Neural cell (in vitro differentiated cells): ENCODE measurements at regions not wholly inside any gene's neighbourhood (a gene's known extent, or its start where the extent isn't known, plus 50 kb on each side); places are given as distances from the start of the nearest gene placed in this dataset.

Experiments used
- H2AFZ ChIP-seq: fragments of 200-600, 300-800 bp; sonication (generic), shearing (Covaris generic); 2 replicates; pipeline ENCODE4 v1.6.0; 2014; ENCODE audit warnings: low read depth, mild to moderate bottlenecking, antibody characterized with exemption, low read length, moderate library complexity
- H3F3A ChIP-seq: fragments of 200-600 bp; shearing (Covaris generic); 2 replicates; pipeline ENCODE4 v1.6.1; 2016; ENCODE audit warnings: mild to moderate bottlenecking, moderate library complexity, mixed read lengths, antibody characterized with exemption, low read length; ENCODE audit not compliant: insufficient read depth, poor library complexity, severe bottlenecking
- H3K27ac ChIP-seq: fragments of 200-600, 300-800 bp; sonication (generic), shearing (Covaris generic); 2 replicates; pipeline ENCODE4 v1.5.1; 2014; ENCODE audit warnings: mild to moderate bottlenecking, low read length, moderate library complexity
- H3K27me3 ChIP-seq: fragments of 300-800, 200-600 bp; sonication (generic), shearing (Covaris generic); 2 replicates; pipeline ENCODE4 v1.6.0; 2014; ENCODE audit warnings: mild to moderate bottlenecking, low read depth, low read length, moderate library complexity; ENCODE audit not compliant: insufficient read depth
- H3K36me3 ChIP-seq: fragments of 300-800, 200-600 bp; sonication (generic), shearing (Covaris generic); 2 replicates; pipeline ENCODE4 v1.5.1; 2014; ENCODE audit warnings: mild to moderate bottlenecking, antibody characterized with exemption, low read length, moderate library complexity; ENCODE audit not compliant: insufficient read depth
- H3K4me2 ChIP-seq: fragments of 300-800, 200-600 bp; sonication (generic), shearing (Covaris generic); 2 replicates; pipeline ENCODE4 v1.6.0; 2014; ENCODE audit warnings: mild to moderate bottlenecking, low read length
- H3K4me3 ChIP-seq: fragments of 300-800, 200-600 bp; sonication (generic), shearing (Covaris generic); 2 replicates; pipeline ENCODE4 v1.5.1; 2014; ENCODE audit warnings: mild to moderate bottlenecking, low read length, moderate library complexity
- H3K79me2 ChIP-seq: fragments of 200-600 bp; shearing (Covaris generic); replicated peaks from 2 replicates; pipeline ENCODE4 v1.6.0; 2014; ENCODE audit warnings: mild to moderate bottlenecking, low read length, moderate library complexity; ENCODE audit not compliant: insufficient read depth
- H3K9ac ChIP-seq: fragments of 300-800, 200-600 bp; sonication (generic), shearing (Covaris generic); 2 replicates; pipeline ENCODE4 v1.6.1; 2016; ENCODE audit warnings: mild to moderate bottlenecking, low read length, mixed read lengths
- H3K9me2 ChIP-seq: fragments of 200-600 bp; shearing (Covaris generic); 2 replicates; pipeline ENCODE4 v1.6.1; 2016; ENCODE audit warnings: mild to moderate bottlenecking, low read length, mixed read lengths; ENCODE audit not compliant: insufficient read depth
- H3K9me3 ChIP-seq: fragments of 200-600, 300-800 bp; sonication (generic), shearing (Covaris generic); 2 replicates; pipeline ENCODE4 v1.6.1; 2016; ENCODE audit warnings: mild to moderate bottlenecking, mixed run types, low read length, moderate library complexity, mixed read lengths
- H4K20me1 ChIP-seq: fragments of 200-600 bp; shearing (Covaris generic); 2 replicates; pipeline ENCODE4 v1.6.1; 2016; ENCODE audit warnings: mild to moderate bottlenecking, mixed run types; ENCODE audit not compliant: insufficient read depth
- EZH2 ChIP-seq: fragments of 200-600, 300-800 bp; shearing (Covaris generic), sonication (generic); IDR thresholded peaks from 2 replicates; pipeline ENCODE4 v1.6.1; 2014; ENCODE audit warnings: antibody characterized with exemption, low read length, borderline replicate concordance, mild to moderate bottlenecking; ENCODE audit not compliant: insufficient read depth, poor library complexity, severe bottlenecking
- MXI1 ChIP-seq: fragments of 450-650 bp; conservative IDR thresholded peaks from 2 replicates; pipeline ENCODE4 v1.6.1; 2014; ENCODE audit warnings: antibody characterized with exemption, mild to moderate bottlenecking; ENCODE audit not compliant: poor library complexity, severe bottlenecking
- POLR2AphosphoS5 ChIP-seq: IDR thresholded peaks from 2 replicates; pipeline ENCODE4 v1.6.1; 2012
- RAD21 ChIP-seq: fragments of 450-650 bp; conservative IDR thresholded peaks from 2 replicates; pipeline ENCODE4 v1.6.1; 2014; ENCODE audit warnings: antibody characterized with exemption, mild to moderate bottlenecking, moderate library complexity
- REST ChIP-seq: IDR thresholded peaks from 2 replicates; pipeline ENCODE4 v1.6.1; 2012; ENCODE audit warnings: borderline replicate concordance
- SMC3 ChIP-seq: fragments of 450-650 bp; conservative IDR thresholded peaks from 2 replicates; pipeline ENCODE4 v1.6.1; 2014; ENCODE audit warnings: antibody characterized with exemption, mild to moderate bottlenecking, moderate library complexity; ENCODE audit not compliant: poor library complexity
- TAF1 ChIP-seq: IDR thresholded peaks from 2 replicates; pipeline ENCODE4 v1.6.1; 2012; ENCODE audit warnings: low read depth
- TF ChIP-seq, protein P1 (sequence below): fragments of 450-650 bp; IDR thresholded peaks from 2 replicates; pipeline ENCODE4 v1.5.1; 2014; ENCODE audit warnings: antibody characterized with exemption, mild to moderate bottlenecking, moderate library complexity; ENCODE audit not compliant: poor library complexity, severe bottlenecking

GRCh38 chr13:74485757-74486156 is 351.6 kb upstream of the KLF12 start:
- Histone ChIP-seq H3F3A (no peaks in the 10 kb centered on the region), H3K9me2 (no peaks in the 10 kb centered on the region)

GRCh38 chr13:74479124-74479523 is 344.9 kb upstream of the KLF12 start:
- H3K79me2 ChIP-seq: no peaks in the 10 kb centered on the region
- no peak overlapping the region for H3K9ac ChIP-seq
- no peaks in the 10 kb centered on the region for H3K27me3 ChIP-seq
- H4K20me1 ChIP-seq: no peaks in the 10 kb centered on the region
- no peaks in the 10 kb centered on the region for H3K9me3 ChIP-seq
- H2AFZ ChIP-seq: no peak overlapping the region
- no peaks in the 10 kb centered on the region for H3F3A ChIP-seq
- no peak overlapping the region for H3K4me2 ChIP-seq
- no peaks in the 10 kb centered on the region for H3K9me2 ChIP-seq
- TF ChIP-seq TAF1 (no peak), EZH2 (no peak), RAD21 (no peak), MXI1 (no peak), REST (no peak)
- TF ChIP-seq, protein P1, sequence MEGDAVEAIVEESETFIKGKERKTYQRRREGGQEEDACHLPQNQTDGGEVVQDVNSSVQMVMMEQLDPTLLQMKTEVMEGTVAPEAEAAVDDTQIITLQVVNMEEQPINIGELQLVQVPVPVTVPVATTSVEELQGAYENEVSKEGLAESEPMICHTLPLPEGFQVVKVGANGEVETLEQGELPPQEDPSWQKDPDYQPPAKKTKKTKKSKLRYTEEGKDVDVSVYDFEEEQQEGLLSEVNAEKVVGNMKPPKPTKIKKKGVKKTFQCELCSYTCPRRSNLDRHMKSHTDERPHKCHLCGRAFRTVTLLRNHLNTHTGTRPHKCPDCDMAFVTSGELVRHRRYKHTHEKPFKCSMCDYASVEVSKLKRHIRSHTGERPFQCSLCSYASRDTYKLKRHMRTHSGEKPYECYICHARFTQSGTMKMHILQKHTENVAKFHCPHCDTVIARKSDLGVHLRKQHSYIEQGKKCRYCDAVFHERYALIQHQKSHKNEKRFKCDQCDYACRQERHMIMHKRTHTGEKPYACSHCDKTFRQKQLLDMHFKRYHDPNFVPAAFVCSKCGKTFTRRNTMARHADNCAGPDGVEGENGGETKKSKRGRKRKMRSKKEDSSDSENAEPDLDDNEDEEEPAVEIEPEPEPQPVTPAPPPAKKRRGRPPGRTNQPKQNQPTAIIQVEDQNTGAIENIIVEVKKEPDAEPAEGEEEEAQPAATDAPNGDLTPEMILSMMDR: no peak
- H3K27ac ChIP-seq: no peak overlapping the region
- no peaks in the 10 kb centered on the region for H3K36me3 ChIP-seq
- H3K4me3 ChIP-seq: no peak overlapping the region

More at GRCh38 chr13:74485757-74486156, 351.6 kb upstream of the KLF12 start:
- Histone ChIP-seq H3K79me2 (no peaks in the 10 kb centered on the region), H3K9ac (no peak overlapping the region), H3K36me3 (no peaks in the 10 kb centered on the region), H3K27ac (no peak overlapping the region), H3K9me3 (no peaks in the 10 kb centered on the region), H3K4me2 (no peak overlapping the region), H2AFZ (no peak overlapping the region), H3K27me3 (no peaks in the 10 kb centered on the region), H3K4me3 (no peak overlapping the region), H4K20me1 (no peaks in the 10 kb centered on the region)
- no peak for TF ChIP-seq TAF1
- TF ChIP-seq SMC3: no peak
- no peak for TF ChIP-seq MXI1
- no peak for TF ChIP-seq POLR2AphosphoS5
- TF ChIP-seq, protein P1: no peak
- TF ChIP-seq EZH2: no peak
- no peak for TF ChIP-seq RAD21
